Spleen (tissue), 11 donors: ENCODE measurements at regions not wholly inside any gene's neighbourhood (a gene's known extent, or its start where the extent isn't known, plus 50 kb on each side); places are given as distances from the start of the nearest gene placed in this dataset.

Experiments
- DNase-seq: peaks from one replicate; pipeline ENCODE4 v3.0.0-alpha.2; 2020
- H3K27ac ChIP-seq, 8 donors: fragments of 200-600 bp; sonication (generic) in 7 of 8; 1 replicate in 4 of 8; 2 replicates in 4 of 8; pipeline versions ENCODE4 v1.5.0 to v1.8.0; 2016 to 2021; ENCODE audit warnings: inconsistent platforms in 4 of 8, mild to moderate bottlenecking in 4 of 8, moderate library complexity in 1 of 8
- H3K27me3 ChIP-seq, 7 donors: fragments of 200-600 bp; sonication (generic) in 6 of 7; replicated peaks in 1 of 7; 1 replicate in 4 of 7; 2 replicates in 3 of 7; pipeline versions ENCODE4 v1.5.0 to v1.8.0; 2016 to 2021; ENCODE audit warnings: inconsistent platforms in 3 of 7, mild to moderate bottlenecking in 1 of 7
- H3K36me3 ChIP-seq, 6 donors: fragments of 200-600 bp; sonication (generic) in 5 of 6; 1 replicate in 4 of 6; 2 replicates in 2 of 6; pipeline versions ENCODE4 v1.5.0 to v1.8.0; 2016 to 2021; ENCODE audit warnings: inconsistent platforms in 2 of 6
- H3K4me1 ChIP-seq, 6 donors: fragments of 200-600 bp; sonication (generic) in 5 of 6; 1 replicate in 3 of 6; 2 replicates in 3 of 6; pipeline versions ENCODE4 v1.5.0 to v1.8.0; 2016 to 2021; ENCODE audit warnings: inconsistent platforms in 3 of 6
- H3K4me3 ChIP-seq, 8 donors: fragments of 200-600 bp; sonication (generic) in 7 of 8; 1 replicate in 4 of 8; 2 replicates in 4 of 8; pipeline versions ENCODE4 v1.5.0 to v1.8.0; 2016 to 2021; ENCODE audit warnings: inconsistent platforms in 4 of 8, mild to moderate bottlenecking in 4 of 8, moderate library complexity in 2 of 8
- H3K9me3 ChIP-seq, 8 donors: fragments of 200-600 bp; sonication (generic) in 7 of 8; 1 replicate in 4 of 8; 2 replicates in 4 of 8; pipeline versions ENCODE4 v1.5.0 to v1.8.0; 2016 to 2021; ENCODE audit warnings: inconsistent platforms in 4 of 8
- CTCF ChIP-seq, 11 experiments: fragments of 200-600 bp in 7 of 11; fragments of 450-650 bp in 4 of 11; sonication (generic) in 4 of 11; IDR thresholded peaks in 8 of 11; conservative IDR thresholded peaks in 3 of 11; 1 replicate in 7 of 11; 2 replicates in 4 of 11; pipeline versions ENCODE4 v1.4.0 to v1.8.0; 2016 to 2021; ENCODE audit warnings: antibody characterized with exemption in 11 of 11, inconsistent platforms in 4 of 11, mild to moderate bottlenecking in 1 of 11
- POLR2A ChIP-seq, 3 donors: fragments of 450-650 bp; IDR thresholded peaks; one replicate each; pipeline ENCODE4 v1.5.1; 2017; ENCODE audit warnings: antibody characterized with exemption in 3 of 3, mild to moderate bottlenecking in 1 of 3
- POLR2AphosphoS5 ChIP-seq, 3 donors: sonication (generic); formaldehyde crosslinking; IDR thresholded peaks; one replicate each; pipeline ENCODE4 v1.5.1; 2017; ENCODE audit warnings: antibody characterized with exemption in 3 of 3
- WGBS, 5 donors: extraction: QIAGEN DNeasy Blood & Tissue Kit in 3 of 5; methylation state at CpG; one replicate each; pipeline versions ENCODE4 v1.1.5 to v1.1.7; 2013 to 2018; 5-methylcytosine and 5-hydroxymethylcytosine counted together
- intact Hi-C: fragments of 100-400 bp; cut with DNase I; formaldehyde crosslinking; loops from one replicate; pipeline ENCODE4 v1.15.0; 2023; ENCODE audit warnings: low total_unique reads
- donor health status: healthy with polysubstance abuse.
- donor health status: DM: no; HTN: no; CAD: no; lungs with moderate emphysema.
- donor health status: DM: no; HTN: no; CAD: no.
- donor health status: Bipolar disorder and iron deficiency.
- donor health status: healthy.
- donor health status: DM: no; HTN: no; CAD: no.
- donor health status: DM: yes; HTN: yes; CAD: no.

GRCh38 chr4:34814266-34814665 is 1430.0 kb downstream of the ARAP2 start:
- no peaks in the 10 kb centered on the region for H3K36me3 ChIP-seq
- no peak overlapping the region for H3K27ac ChIP-seq
- intact Hi-C loops: no loop called here
- no peak for DNase-seq
- no peaks in the 10 kb centered on the region for H3K4me1 ChIP-seq
- TF ChIP-seq POLR2AphosphoS5 (IDR thresholded peaks at IDR 0.05): no peak
- no peak for TF ChIP-seq CTCF (IDR thresholded peaks at IDR 0.05 in 8 of 11, conservative IDR thresholded peaks at IDR 0.05 in 3 of 11)
- no peak for TF ChIP-seq POLR2A (IDR thresholded peaks at IDR 0.05)
- no peaks in the 10 kb centered on the region for H3K27me3 ChIP-seq
- H3K9me3 ChIP-seq: peaks cover 0 to 22% (median 0%) of the 10 kb centered on the region in 8 donors
- WGBS, 5 donors: 65 to 82% (median 74%) methylated on average over 3 of the region's 3 CpGs
- no peak overlapping the region for H3K4me3 ChIP-seq

GRCh38 chr4:34824515-34824914 is 1419.8 kb downstream of the ARAP2 start:
- intact Hi-C loops: no loop called here
- no peak for DNase-seq
- Histone ChIP-seq H3K36me3 (no peaks in the 10 kb centered on the region), H3K4me1 (no peaks in the 10 kb centered on the region), H3K27me3 (no peaks in the 10 kb centered on the region), H3K27ac (no peak overlapping the region), H3K9me3 (peaks cover 0 to 11% (median 0%) of the 10 kb centered on the region in 8 donors), H3K4me3 (no peak overlapping the region)
- TF ChIP-seq CTCF (IDR thresholded peaks at IDR 0.05 in 8 of 11, conservative IDR thresholded peaks at IDR 0.05 in 3 of 11) (no peak), POLR2A (IDR thresholded peaks at IDR 0.05) (no peak), POLR2AphosphoS5 (IDR thresholded peaks at IDR 0.05) (no peak)

- no peaks in the 10 kb centered on the region for H3K36me3 ChIP-seq
- TF ChIP-seq CTCF (IDR thresholded peaks at IDR 0.05 in 8 of 11, conservative IDR thresholded peaks at IDR 0.05 in 3 of 11) (no peak), POLR2AphosphoS5 (IDR thresholded peaks at IDR 0.05) (no peak), POLR2A (IDR thresholded peaks at IDR 0.05) (no peak)
- intact Hi-C loops: no loop called here
- no peaks in the 10 kb centered on the region for H3K4me1 ChIP-seq
- H3K4me3 ChIP-seq: no peak overlapping the region
- peaks cover 0 to 11% (median 0%) of the 10 kb centered on the region in 8 donors for H3K9me3 ChIP-seq
- WGBS, 5 donors: 83 to 91% (median 90%) methylated on average over 5 of the region's 5 CpGs
- no peak overlapping the region for H3K27ac ChIP-seq
- no peaks in the 10 kb centered on the region for H3K27me3 ChIP-seq
- no peak for DNase-seq
These were observed 1417.7 kb downstream of the ARAP2 start for GRCh38 chr4:34826660-34827059.

GRCh38 chr4:34845926-34846325 is 1398.4 kb downstream of the ARAP2 start:
- intact Hi-C loops: no loop called here
- Histone ChIP-seq H3K27ac (no peak overlapping the region), H3K36me3 (no peaks in the 10 kb centered on the region), H3K4me1 (no peaks in the 10 kb centered on the region), H3K4me3 (no peak overlapping the region), H3K27me3 (no peaks in the 10 kb centered on the region), H3K9me3 (peaks cover 0 to 4% (median 0%) of the 10 kb centered on the region in 8 donors)
- no peak for DNase-seq
- TF ChIP-seq POLR2A (IDR thresholded peaks at IDR 0.05) (no peak), CTCF (IDR thresholded peaks at IDR 0.05 in 8 of 11, conservative IDR thresholded peaks at IDR 0.05 in 3 of 11) (no peak), POLR2AphosphoS5 (IDR thresholded peaks at IDR 0.05) (no peak)
